ENCODE measurements at regions not wholly inside any gene's neighbourhood (a gene's known extent, or its start where the extent isn't known, plus 50 kb on each side); places are given as distances from the start of the nearest gene placed in this dataset.

DNA sequence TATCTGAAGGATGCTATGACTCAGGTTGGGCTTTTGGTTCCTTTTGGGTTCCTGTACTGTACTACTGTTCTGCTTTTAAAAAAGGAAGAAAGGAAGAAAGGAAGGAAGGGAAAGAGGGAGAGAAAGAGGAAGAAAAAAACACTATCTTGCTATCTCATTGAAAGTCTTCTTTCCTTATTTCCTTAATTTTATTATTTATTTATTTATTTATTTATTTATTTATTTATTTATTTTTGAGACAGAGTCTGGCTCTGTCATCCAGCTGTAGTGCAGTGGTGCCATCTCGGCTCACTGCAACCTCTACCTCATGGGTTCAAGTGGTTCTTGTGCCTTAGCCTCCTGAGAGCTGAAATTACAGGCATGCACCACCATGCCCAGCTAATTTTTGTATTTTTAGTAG is 198.9 kb upstream of the SOX2 start:
- Histone ChIP-seq H3K4me1 (ENCODE audit: control insufficient read depth in 1 of 2, insufficient read depth in 2 of 2, low read depth in 1 of 2, low read length in 1 of 2) (no peaks in the 10 kb centered on the region), H3K9me3 (no peaks in the 10 kb centered on the region), H4K20me1 (ENCODE audit: insufficient read depth) (no peaks in the 10 kb centered on the region), H3K9ac (no peak overlapping the region), H3K9me2 (no peaks in the 10 kb centered on the region), H3K27ac (ENCODE audit: low read depth in 2 of 2, low read length in 1 of 2) (no peak overlapping the region), H2AFZ (ENCODE audit: low read depth) (no peak overlapping the region), H3F3A (replicated peaks; ENCODE audit: insufficient read depth) (no peaks in the 10 kb centered on the region), H3K4me3 (ENCODE audit: low read depth in 2 of 2, low read length in 1 of 2) (no peak overlapping the region), H3K79me2 (ENCODE audit: insufficient read depth) (no peaks in the 10 kb centered on the region), H3K36me3 (replicated peaks in 1 of 2; ENCODE audit: control insufficient read depth in 1 of 2, insufficient read depth in 2 of 2, low read length in 1 of 2) (no peaks in the 10 kb centered on the region), H3K4me2 (no peak overlapping the region), H3K27me3 (ENCODE audit: insufficient read depth) (no peaks in the 10 kb centered on the region)
- 23% methylated on average over 1 of the region's 1 CpG for WGBS (ENCODE audit: low lambda C conversion rate)
- TF ChIP-seq ELF1 (IDR thresholded peaks at IDR 0.05) (no peak), FOSL2 (IDR thresholded peaks at IDR 0.05; ENCODE audit: borderline replicate concordance, low read depth) (no peak), GATA2 (CRISPR knock-in tag; IDR thresholded peaks at IDR 0.05) (no peak), EP300 (IDR thresholded peaks at IDR 0.05; ENCODE audit: borderline replicate concordance in 1 of 2, low read depth in 1 of 2, low read length in 1 of 2) (no peak), MXI1 (IDR thresholded peaks at IDR 0.05; ENCODE audit: low read depth, low read length) (no peak), GABPA (IDR thresholded peaks at IDR 0.05; ENCODE audit: low read depth) (no peak), FOXM1 (IDR thresholded peaks at IDR 0.05; ENCODE audit: low read depth) (no peak), JUND (IDR thresholded peaks at IDR 0.05) (no peak), YY1 (IDR thresholded peaks at IDR 0.05; ENCODE audit: low read depth) (no peak), NRF1 (IDR thresholded peaks at IDR 0.05; ENCODE audit: low read depth, low read length) (no peak), TCF12 (IDR thresholded peaks at IDR 0.05) (no peak), MAX (IDR thresholded peaks at IDR 0.05; ENCODE audit: low read depth) (no peak), CHD2 (IDR thresholded peaks at IDR 0.05; ENCODE audit: low read length, partially characterized antibody) (no peak)
- TF ChIP-seq, protein P1, sequence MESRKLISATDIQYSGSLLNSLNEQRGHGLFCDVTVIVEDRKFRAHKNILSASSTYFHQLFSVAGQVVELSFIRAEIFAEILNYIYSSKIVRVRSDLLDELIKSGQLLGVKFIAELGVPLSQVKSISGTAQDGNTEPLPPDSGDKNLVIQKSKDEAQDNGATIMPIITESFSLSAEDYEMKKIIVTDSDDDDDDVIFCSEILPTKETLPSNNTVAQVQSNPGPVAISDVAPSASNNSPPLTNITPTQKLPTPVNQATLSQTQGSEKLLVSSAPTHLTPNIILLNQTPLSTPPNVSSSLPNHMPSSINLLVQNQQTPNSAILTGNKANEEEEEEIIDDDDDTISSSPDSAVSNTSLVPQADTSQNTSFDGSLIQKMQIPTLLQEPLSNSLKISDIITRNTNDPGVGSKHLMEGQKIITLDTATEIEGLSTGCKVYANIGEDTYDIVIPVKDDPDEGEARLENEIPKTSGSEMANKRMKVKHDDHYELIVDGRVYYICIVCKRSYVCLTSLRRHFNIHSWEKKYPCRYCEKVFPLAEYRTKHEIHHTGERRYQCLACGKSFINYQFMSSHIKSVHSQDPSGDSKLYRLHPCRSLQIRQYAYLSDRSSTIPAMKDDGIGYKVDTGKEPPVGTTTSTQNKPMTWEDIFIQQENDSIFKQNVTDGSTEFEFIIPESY (IDR thresholded peaks at IDR 0.05; ENCODE audit: borderline replicate concordance, low read depth) = no peak
- TF ChIP-seq, protein P2, sequence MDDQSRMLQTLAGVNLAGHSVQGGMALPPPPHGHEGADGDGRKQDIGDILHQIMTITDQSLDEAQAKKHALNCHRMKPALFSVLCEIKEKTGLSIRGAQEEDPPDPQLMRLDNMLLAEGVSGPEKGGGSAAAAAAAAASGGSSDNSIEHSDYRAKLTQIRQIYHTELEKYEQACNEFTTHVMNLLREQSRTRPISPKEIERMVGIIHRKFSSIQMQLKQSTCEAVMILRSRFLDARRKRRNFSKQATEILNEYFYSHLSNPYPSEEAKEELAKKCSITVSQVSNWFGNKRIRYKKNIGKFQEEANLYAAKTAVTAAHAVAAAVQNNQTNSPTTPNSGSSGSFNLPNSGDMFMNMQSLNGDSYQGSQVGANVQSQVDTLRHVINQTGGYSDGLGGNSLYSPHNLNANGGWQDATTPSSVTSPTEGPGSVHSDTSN (IDR thresholded peaks at IDR 0.05) = no peak
- TF ChIP-seq, protein P3, sequence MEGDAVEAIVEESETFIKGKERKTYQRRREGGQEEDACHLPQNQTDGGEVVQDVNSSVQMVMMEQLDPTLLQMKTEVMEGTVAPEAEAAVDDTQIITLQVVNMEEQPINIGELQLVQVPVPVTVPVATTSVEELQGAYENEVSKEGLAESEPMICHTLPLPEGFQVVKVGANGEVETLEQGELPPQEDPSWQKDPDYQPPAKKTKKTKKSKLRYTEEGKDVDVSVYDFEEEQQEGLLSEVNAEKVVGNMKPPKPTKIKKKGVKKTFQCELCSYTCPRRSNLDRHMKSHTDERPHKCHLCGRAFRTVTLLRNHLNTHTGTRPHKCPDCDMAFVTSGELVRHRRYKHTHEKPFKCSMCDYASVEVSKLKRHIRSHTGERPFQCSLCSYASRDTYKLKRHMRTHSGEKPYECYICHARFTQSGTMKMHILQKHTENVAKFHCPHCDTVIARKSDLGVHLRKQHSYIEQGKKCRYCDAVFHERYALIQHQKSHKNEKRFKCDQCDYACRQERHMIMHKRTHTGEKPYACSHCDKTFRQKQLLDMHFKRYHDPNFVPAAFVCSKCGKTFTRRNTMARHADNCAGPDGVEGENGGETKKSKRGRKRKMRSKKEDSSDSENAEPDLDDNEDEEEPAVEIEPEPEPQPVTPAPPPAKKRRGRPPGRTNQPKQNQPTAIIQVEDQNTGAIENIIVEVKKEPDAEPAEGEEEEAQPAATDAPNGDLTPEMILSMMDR (IDR thresholded peaks at IDR 0.05) = no peak
- POLR2A ChIA-PET = no interaction called here
- CTCF ChIA-PET = no interaction called here
- no peak for DNase-seq

Measured in SK-N-SH (cell line).